ENCODE measurements at regions not wholly inside any gene's neighbourhood (a gene's known extent, or its start where the extent isn't known, plus 50 kb on each side); places are given as distances from the start of the nearest gene placed in this dataset.

GRCh38 chr6:147108259-147108910 lies 95.8 kb upstream of the STXBP5 start:
- no peak for TF ChIP-seq CTCF (IDR thresholded peaks at IDR 0.05)
- Histone ChIP-seq H3K4me3 (no peak overlapping the region), H3K27ac (no peak overlapping the region), H3K36me3 (no peaks in the 10 kb centered on the region), H3K9me3 (no peaks in the 10 kb centered on the region), H3K27me3 (no peaks in the 10 kb centered on the region), H3K4me1 (no peaks in the 10 kb centered on the region)
- DNase-seq (ENCODE audit: low spot score in 2 of 2) = no peak
- intact Hi-C loops (cut with DNase I) = no loop called here

GRCh38 chr6:147109707-147110106 lies 94.5 kb upstream of the STXBP5 start:
- H3K4me3 ChIP-seq = no peak overlapping the region
- DNase-seq (ENCODE audit: low spot score in 2 of 2) = no peak
- H3K27ac ChIP-seq = no peak overlapping the region
- H3K4me1 ChIP-seq = no peaks in the 10 kb centered on the region
- no peaks in the 10 kb centered on the region for H3K27me3 ChIP-seq
- intact Hi-C loops (cut with DNase I) = no loop called here
- no peak for TF ChIP-seq CTCF (IDR thresholded peaks at IDR 0.05)
- no peaks in the 10 kb centered on the region for H3K36me3 ChIP-seq
- H3K9me3 ChIP-seq = no peaks in the 10 kb centered on the region

DNA sequence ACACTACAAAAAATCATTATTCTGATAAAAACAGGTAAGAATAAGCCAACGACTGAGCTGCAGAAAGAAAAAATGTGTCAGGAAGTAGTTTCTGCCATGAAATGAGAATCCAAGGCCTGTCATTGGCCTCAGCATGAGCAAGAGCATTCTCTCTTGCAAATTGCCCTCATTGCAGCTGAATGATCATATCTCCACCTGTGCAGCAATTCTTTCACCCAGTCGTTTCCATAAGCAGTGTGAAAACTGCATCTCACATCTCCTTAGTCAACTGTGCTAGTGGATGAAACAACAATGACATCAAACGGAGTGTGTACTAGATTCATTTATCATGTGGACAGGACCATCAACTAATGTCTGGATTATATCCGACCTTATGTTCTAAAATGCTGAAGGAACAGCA lies 88.2 kb upstream of the STXBP5 start:
- H3K27me3 ChIP-seq = no peaks in the 10 kb centered on the region
- no peak for TF ChIP-seq CTCF (IDR thresholded peaks at IDR 0.05)
- H3K4me1 ChIP-seq = no peaks in the 10 kb centered on the region
- H3K9me3 ChIP-seq = no peaks in the 10 kb centered on the region
- H3K36me3 ChIP-seq = no peaks in the 10 kb centered on the region
- no peak overlapping the region for H3K4me3 ChIP-seq
- H3K27ac ChIP-seq = no peak overlapping the region
- intact Hi-C loops (cut with DNase I) = no loop called here
- no peak for DNase-seq (ENCODE audit: low spot score in 2 of 2)

- no peaks in the 10 kb centered on the region for H3K27me3 ChIP-seq
- H3K36me3 ChIP-seq = no peaks in the 10 kb centered on the region
- no peaks in the 10 kb centered on the region for H3K9me3 ChIP-seq
- no peak overlapping the region for H3K27ac ChIP-seq
- intact Hi-C loops (cut with DNase I) = no loop called here
- H3K4me1 ChIP-seq = no peaks in the 10 kb centered on the region
- no peak for TF ChIP-seq CTCF (IDR thresholded peaks at IDR 0.05)
- no peak overlapping the region for H3K4me3 ChIP-seq
- DNase-seq (ENCODE audit: low spot score in 2 of 2) = no peak
These were observed 87.2 kb upstream of the STXBP5 start for GRCh38 chr6:147117011-147117410.

GRCh38 chr6:147117580-147117979 lies 86.6 kb upstream of the STXBP5 start:
- Histone ChIP-seq H3K36me3 (no peaks in the 10 kb centered on the region), H3K9me3 (no peaks in the 10 kb centered on the region), H3K27ac (no peak overlapping the region), H3K4me1 (no peaks in the 10 kb centered on the region), H3K4me3 (peak overlapping the region in 1 of 2 donors; percentile 29), H3K27me3 (no peaks in the 10 kb centered on the region)
- intact Hi-C loops (cut with DNase I) = no loop called here
- TF ChIP-seq CTCF (IDR thresholded peaks at IDR 0.05) = no peak
- DNase-seq (ENCODE audit: low spot score in 2 of 2) = no peak

GRCh38 chr6:147119310-147119709 lies 84.9 kb upstream of the STXBP5 start:
- no peaks in the 10 kb centered on the region for H3K4me1 ChIP-seq
- no peak for TF ChIP-seq CTCF (IDR thresholded peaks at IDR 0.05)
- H3K9me3 ChIP-seq = no peaks in the 10 kb centered on the region
- no peak overlapping the region for H3K4me3 ChIP-seq
- intact Hi-C loops (cut with DNase I) = no loop called here
- H3K27me3 ChIP-seq = no peaks in the 10 kb centered on the region
- no peaks in the 10 kb centered on the region for H3K36me3 ChIP-seq
- no peak overlapping the region for H3K27ac ChIP-seq
- no peak for DNase-seq (ENCODE audit: low spot score in 2 of 2)

Data from ascending aorta (tissue), 2 donors.